ENCODE measurements at regions not wholly inside any gene's neighbourhood (a gene's known extent, or its start where the extent isn't known, plus 50 kb on each side); places are given as distances from the start of the nearest gene placed in this dataset.

GRCh38 chr11:45092901-45093760, 53.3 kb upstream of the PRDM11 start:
- TF ChIP-seq POLR2A (IDR thresholded peaks at IDR 0.05) = no peak
- no peak for TF ChIP-seq CTCF (IDR thresholded peaks at IDR 0.05)
